CD4-positive, CD25-positive, alpha-beta regulatory T cell (primary cell): ENCODE measurements at regions not wholly inside any gene's neighbourhood (a gene's known extent, or its start where the extent isn't known, plus 50 kb on each side); places are given as distances from the start of the nearest gene placed in this dataset.

ENCODE experiments used
- ATAC-seq, 2 donors: fragments of 150-1000 bp; cut with Tn5 transposase; one replicate each; pipeline ENCODE4 v1.10.0; 2021; ENCODE audit warnings: low read depth in 2 of 2, moderate number of reproducible peaks in 2 of 2, moderate library complexity in 1 of 2
- DNase-seq, 3 donors: peaks; one replicate each; pipeline versions ENCODE4 v3.0.0 to v3.0.0-alpha.2; 2012 to 2022; ENCODE audit warnings: mixed read lengths in 1 of 3
- H3K27ac ChIP-seq: one replicate; pipeline ENCODE4 v1.7.0; 2013; ENCODE audit warnings: mild to moderate bottlenecking, low read length; ENCODE audit not compliant: insufficient read depth, poor library complexity, severe bottlenecking
- H3K27me3 ChIP-seq: one replicate; pipeline ENCODE4 v1.7.0; 2013; ENCODE audit warnings: low read length; ENCODE audit not compliant: control insufficient read depth, insufficient read depth
- H3K36me3 ChIP-seq: one replicate; pipeline ENCODE4 v1.7.0; 2013; ENCODE audit warnings: mild to moderate bottlenecking, low read length, moderate library complexity; ENCODE audit not compliant: control insufficient read depth, insufficient read depth
- H3K4me1 ChIP-seq: 2 replicates; pipeline ENCODE4 v1.7.0; 2013; ENCODE audit warnings: mild to moderate bottlenecking, low read length; ENCODE audit not compliant: insufficient read depth, control insufficient read depth, poor library complexity, severe bottlenecking
- H3K4me3 ChIP-seq: one replicate; pipeline ENCODE4 v1.7.0; 2013; ENCODE audit warnings: low read depth, mild to moderate bottlenecking, low read length, moderate library complexity
- H3K9me3 ChIP-seq, 2 experiments: 1 replicate in 1 of 2; 2 replicates in 1 of 2; pipeline ENCODE4 v1.7.0; 2013; ENCODE audit warnings: low read length in 2 of 2, mild to moderate bottlenecking in 1 of 2, moderate library complexity in 1 of 2; ENCODE audit not compliant: control insufficient read depth in 2 of 2
- H3K27ac Mint-ChIP-seq, 3 donors: one replicate each; pipeline ENCODE4 v1.8.0; 2020 to 2022; ENCODE audit warnings: mild to moderate bottlenecking in 3 of 3, mixed read lengths in 3 of 3, moderate library complexity in 2 of 3
- H3K27me3 Mint-ChIP-seq: one replicate; pipeline ENCODE4 v1.8.0; 2022; ENCODE audit warnings: mild to moderate bottlenecking, mixed read lengths
- H3K36me3 Mint-ChIP-seq: one replicate; pipeline ENCODE4 v1.8.0; 2020; ENCODE audit warnings: mixed read lengths
- H3K4me1 Mint-ChIP-seq, 4 donors: one replicate each; pipeline ENCODE4 v1.8.0; 2020 to 2022; ENCODE audit warnings: mixed read lengths in 4 of 4, mild to moderate bottlenecking in 1 of 4
- H3K4me3 Mint-ChIP-seq, 4 donors: one replicate each; pipeline ENCODE4 v1.8.0; 2020 to 2022; ENCODE audit warnings: mild to moderate bottlenecking in 4 of 4, mixed read lengths in 4 of 4, moderate library complexity in 3 of 4
- H3K9me3 Mint-ChIP-seq, 7 donors: one replicate each; pipeline ENCODE4 v1.8.0; 2020 to 2022; ENCODE audit warnings: mixed read lengths in 7 of 7, mild to moderate bottlenecking in 3 of 7, moderate library complexity in 2 of 7

DNA sequence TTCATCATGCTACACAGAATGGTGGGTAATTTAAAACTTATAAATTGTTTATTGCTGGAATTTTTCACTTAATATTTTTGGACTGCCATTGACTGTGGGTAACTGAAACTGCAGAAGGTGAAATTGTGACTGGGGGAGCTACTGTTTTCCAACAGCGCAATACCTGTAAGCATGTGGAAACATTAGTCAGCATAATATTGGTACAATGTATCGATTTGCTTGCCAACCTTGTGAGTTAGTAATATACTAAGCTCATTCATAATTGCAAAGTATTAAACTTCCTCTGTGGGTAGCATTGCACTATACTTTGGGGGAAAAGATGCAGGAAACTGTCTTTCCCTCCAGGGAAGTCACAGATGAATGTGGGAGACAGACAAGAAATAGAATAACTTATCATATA is 766.5 kb downstream of the HDGFL1 start:
- Mint-ChIP-seq H3K4me1 (no peaks in the 10 kb centered on the region), H3K4me3 (no peak overlapping the region), H3K9me3 (peaks cover 2 to 20% (median 5%) of the 10 kb centered on the region in 7 donors), H3K27me3 (no peaks in the 10 kb centered on the region), H3K27ac (no peak overlapping the region), H3K36me3 (no peaks in the 10 kb centered on the region)
- Histone ChIP-seq H3K4me1 (no peaks in the 10 kb centered on the region), H3K27me3 (no peaks in the 10 kb centered on the region), H3K27ac (no peak overlapping the region), H3K9me3 (peaks cover 0 to 5% of the 10 kb centered on the region in 2 experiments), H3K4me3 (no peak overlapping the region), H3K36me3 (no peaks in the 10 kb centered on the region)
- DNase-seq (no peak), ATAC-seq (no peak)

DNA sequence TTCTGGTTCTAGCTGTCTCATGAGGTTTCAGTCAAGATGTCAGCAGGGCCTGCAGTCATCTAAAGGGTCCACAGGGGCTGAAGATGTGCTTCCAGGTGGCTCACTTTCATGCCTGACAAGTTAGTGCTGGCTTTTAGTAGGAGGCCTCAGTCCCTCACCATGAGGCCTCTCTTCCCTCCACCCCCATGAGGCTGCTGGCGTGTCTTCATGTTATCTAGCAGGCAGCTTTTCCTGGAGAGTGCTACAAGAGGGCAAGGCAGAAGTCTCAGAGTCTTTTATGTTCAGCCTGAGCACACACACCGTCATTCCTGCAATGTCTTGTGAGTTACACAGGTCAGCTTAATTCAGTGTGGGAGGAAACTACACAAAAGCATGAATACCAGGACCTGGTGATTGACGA is 769.9 kb downstream of the HDGFL1 start:
- Mint-ChIP-seq H3K4me1 (no peaks in the 10 kb centered on the region), H3K27me3 (no peaks in the 10 kb centered on the region), H3K9me3 (peaks cover 0 to 15% (median 5%) of the 10 kb centered on the region in 7 donors), H3K36me3 (no peaks in the 10 kb centered on the region), H3K27ac (no peak overlapping the region), H3K4me3 (no peak overlapping the region)
- peaks cover 0 to 5% of the 10 kb centered on the region in 2 experiments for H3K9me3 ChIP-seq
- no peak overlapping the region for H3K4me3 ChIP-seq
- H3K27ac ChIP-seq, result no peak overlapping the region
- no peaks in the 10 kb centered on the region for H3K4me1 ChIP-seq
- ATAC-seq, result no peak
- H3K27me3 ChIP-seq, result no peaks in the 10 kb centered on the region
- H3K36me3 ChIP-seq, result no peaks in the 10 kb centered on the region
- no peak for DNase-seq

DNA sequence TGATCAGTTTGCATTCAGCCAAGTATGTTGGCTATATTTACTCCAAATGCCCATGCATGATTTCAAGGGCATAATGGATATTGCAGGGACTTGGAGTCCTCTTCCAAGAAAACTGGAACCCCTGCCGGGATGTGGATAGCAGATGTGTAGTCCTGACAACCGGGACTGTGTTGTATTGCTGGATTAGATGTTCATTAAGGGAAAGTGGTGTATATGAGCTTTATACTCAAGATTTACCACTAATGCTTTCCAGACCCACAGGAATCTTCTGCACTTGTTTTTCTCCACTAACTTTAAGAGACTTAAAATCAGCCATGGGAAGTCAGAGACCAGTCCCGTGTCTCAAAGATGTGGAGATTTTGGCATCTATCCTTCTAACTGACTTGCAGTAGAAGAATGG is 770.9 kb downstream of the HDGFL1 start:
- Mint-ChIP-seq H3K27me3 (no peaks in the 10 kb centered on the region), H3K4me1 (no peaks in the 10 kb centered on the region), H3K27ac (no peak overlapping the region), H3K9me3 (peaks cover 0 to 13% (median 7%) of the 10 kb centered on the region in 7 donors), H3K4me3 (no peak overlapping the region), H3K36me3 (no peaks in the 10 kb centered on the region)
- no peak for ATAC-seq
- Histone ChIP-seq H3K4me3 (no peak overlapping the region), H3K27ac (no peak overlapping the region), H3K27me3 (no peaks in the 10 kb centered on the region), H3K36me3 (no peaks in the 10 kb centered on the region), H3K9me3 (peaks cover 0 to 5% of the 10 kb centered on the region in 2 experiments), H3K4me1 (no peaks in the 10 kb centered on the region)
- DNase-seq, result no peak

DNA sequence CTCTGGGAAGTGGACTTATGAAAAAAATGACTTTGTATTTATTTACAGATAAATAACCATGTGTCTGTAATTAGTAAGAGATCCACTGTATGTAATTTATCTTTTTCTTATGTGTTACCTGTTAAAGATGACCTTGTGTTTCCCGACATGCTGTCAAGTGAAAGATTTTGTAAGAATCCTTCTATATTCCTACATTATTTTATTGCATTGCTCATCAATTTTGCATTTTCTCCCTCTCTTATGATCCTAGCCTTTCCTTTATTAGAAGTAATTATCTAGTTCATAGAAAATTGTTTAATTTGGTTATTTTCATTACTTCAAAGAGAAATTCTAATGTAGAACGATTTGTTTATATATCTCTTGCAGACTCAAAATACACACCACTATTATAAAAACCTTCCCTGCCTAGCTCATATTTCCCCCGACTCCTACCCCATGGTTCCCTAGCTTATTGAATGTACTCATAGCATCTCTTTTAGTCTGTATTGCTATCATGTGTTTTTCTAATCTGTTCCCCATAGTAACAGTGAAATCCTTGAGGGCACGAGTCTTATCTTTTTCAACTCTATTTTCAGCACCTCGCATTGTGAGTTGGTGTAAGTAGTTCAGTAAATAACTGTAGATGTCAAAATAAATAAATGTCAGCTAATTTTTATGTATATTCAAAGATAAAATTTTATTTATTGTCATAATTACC is 774.4 kb downstream of the HDGFL1 start:
- DNase-seq (no peak), ATAC-seq (no peak)
- no peak overlapping the region for H3K27ac Mint-ChIP-seq
- H3K36me3 Mint-ChIP-seq, result no peaks in the 10 kb centered on the region
- no peaks in the 10 kb centered on the region for H3K4me1 Mint-ChIP-seq
- no peaks in the 10 kb centered on the region for H3K9me3 ChIP-seq
- no peaks in the 10 kb centered on the region for H3K36me3 ChIP-seq
- H3K4me1 ChIP-seq, result no peaks in the 10 kb centered on the region
- no peak overlapping the region for H3K4me3 ChIP-seq
- no peak overlapping the region for H3K4me3 Mint-ChIP-seq
- no peaks in the 10 kb centered on the region for H3K27me3 ChIP-seq
- peaks cover 0 to 11% (median 5%) of the 10 kb centered on the region in 7 donors for H3K9me3 Mint-ChIP-seq
- H3K27me3 Mint-ChIP-seq, result no peaks in the 10 kb centered on the region
- H3K27ac ChIP-seq, result no peak overlapping the region

DNA sequence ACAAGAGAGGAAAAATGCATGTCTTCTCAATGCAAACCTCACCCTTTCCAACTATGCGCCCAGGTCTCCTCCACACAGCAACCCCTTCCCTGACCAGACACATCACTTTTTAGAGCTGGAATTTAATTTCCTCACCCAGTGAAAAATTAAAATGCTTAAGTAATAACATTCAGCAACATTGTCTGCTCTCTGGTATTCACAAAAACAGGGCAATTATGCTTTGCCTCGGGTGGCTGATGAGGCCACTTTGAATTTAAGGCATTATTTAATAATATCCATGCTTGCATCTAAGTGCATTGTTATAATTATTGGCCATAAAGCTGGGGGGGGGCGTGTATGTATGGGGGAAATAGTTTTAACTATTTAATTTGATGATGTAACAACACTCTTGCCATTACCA is 777.8 kb upstream of the NRSN1 start:
- H3K4me1 Mint-ChIP-seq, result no peaks in the 10 kb centered on the region
- no peak for DNase-seq
- ATAC-seq, result no peak
- H3K4me3 Mint-ChIP-seq, result no peak overlapping the region
- Histone ChIP-seq H3K27ac (no peak overlapping the region), H3K9me3 (no peaks in the 10 kb centered on the region), H3K27me3 (no peaks in the 10 kb centered on the region), H3K4me1 (no peaks in the 10 kb centered on the region), H3K36me3 (no peaks in the 10 kb centered on the region), H3K4me3 (no peak overlapping the region)
- H3K27me3 Mint-ChIP-seq, result no peaks in the 10 kb centered on the region
- no peak overlapping the region for H3K27ac Mint-ChIP-seq
- peaks cover 2 to 11% (median 7%) of the 10 kb centered on the region in 7 donors for H3K9me3 Mint-ChIP-seq
- no peaks in the 10 kb centered on the region for H3K36me3 Mint-ChIP-seq

DNA sequence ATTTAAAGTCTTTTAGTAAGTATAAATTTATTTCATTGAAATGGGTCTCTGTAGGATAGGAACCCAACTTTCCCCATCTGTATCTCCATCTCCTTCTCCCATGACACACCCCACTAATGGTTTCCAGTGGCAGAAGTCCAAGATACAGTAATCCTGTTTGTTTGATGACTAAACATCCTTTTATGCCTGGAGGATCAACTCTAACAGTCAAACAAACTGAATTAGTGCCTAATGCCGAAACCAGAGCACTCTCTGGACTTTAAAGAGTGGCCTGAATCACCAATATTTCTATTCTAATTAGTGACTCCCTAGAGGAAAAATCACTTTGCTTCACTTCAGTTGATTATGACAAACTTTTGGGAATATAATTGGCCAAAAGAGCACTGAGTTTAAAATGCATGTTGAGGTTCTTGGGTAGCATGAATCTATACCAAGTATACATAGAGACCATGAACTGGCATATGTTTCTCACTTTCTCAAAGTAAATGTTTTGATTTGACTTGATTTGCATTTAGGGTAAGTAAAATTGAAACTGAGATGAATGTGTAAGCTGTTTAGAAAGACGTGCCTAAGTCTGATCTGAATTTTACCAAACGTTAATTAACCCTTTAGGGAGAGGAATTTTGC is 776.4 kb upstream of the NRSN1 start:
- H3K36me3 ChIP-seq, result no peaks in the 10 kb centered on the region
- H3K4me3 ChIP-seq, result no peak overlapping the region
- no peaks in the 10 kb centered on the region for H3K27me3 Mint-ChIP-seq
- no peaks in the 10 kb centered on the region for H3K36me3 Mint-ChIP-seq
- H3K9me3 ChIP-seq, result no peaks in the 10 kb centered on the region
- ATAC-seq (no peak), DNase-seq (no peak)
- no peak overlapping the region for H3K4me3 Mint-ChIP-seq
- no peaks in the 10 kb centered on the region for H3K4me1 ChIP-seq
- H3K9me3 Mint-ChIP-seq, result peaks cover 2 to 8% (median 5%) of the 10 kb centered on the region in 7 donors
- no peak overlapping the region for H3K27ac ChIP-seq
- H3K27me3 ChIP-seq, result no peaks in the 10 kb centered on the region
- no peaks in the 10 kb centered on the region for H3K4me1 Mint-ChIP-seq
- H3K27ac Mint-ChIP-seq, result no peak overlapping the region

DNA sequence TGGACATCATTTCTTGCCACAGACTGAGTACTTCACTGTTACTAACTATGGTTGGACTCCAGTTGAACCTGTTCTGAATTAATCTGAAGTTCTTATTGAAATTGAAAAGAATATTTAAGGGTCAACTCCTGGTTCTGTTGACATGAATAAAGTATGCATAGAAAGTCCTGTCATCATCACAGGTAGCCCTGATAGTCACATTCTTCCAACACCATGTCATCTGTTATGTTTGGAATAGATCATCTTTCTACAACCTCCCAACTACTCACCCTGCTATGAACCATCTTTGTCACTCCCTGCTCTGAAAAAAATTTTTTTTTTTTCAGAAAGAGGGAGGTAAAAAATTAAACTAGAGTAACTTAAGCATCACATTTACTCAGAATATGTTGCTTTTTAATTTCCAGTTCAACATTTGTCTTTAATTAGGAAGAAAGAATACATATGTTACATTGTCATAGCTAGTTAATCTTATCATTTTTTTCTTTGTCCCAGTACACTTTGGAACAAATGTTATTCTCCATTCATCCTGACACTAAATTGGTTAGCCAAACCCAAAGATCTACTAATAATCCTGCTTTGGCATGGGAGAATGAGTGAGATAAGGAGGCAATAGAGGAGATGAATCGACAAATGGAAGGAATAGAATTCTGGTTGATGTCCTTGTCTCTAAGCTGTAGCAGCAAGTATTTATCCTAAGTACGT is 775.1 kb upstream of the NRSN1 start:
- no peaks in the 10 kb centered on the region for H3K4me1 ChIP-seq
- no peak for DNase-seq
- no peaks in the 10 kb centered on the region for H3K27me3 ChIP-seq
- Mint-ChIP-seq H3K4me3 (no peak overlapping the region), H3K36me3 (no peaks in the 10 kb centered on the region), H3K27me3 (no peaks in the 10 kb centered on the region), H3K4me1 (no peaks in the 10 kb centered on the region), H3K9me3 (peaks cover 0 to 7% (median 5%) of the 10 kb centered on the region in 7 donors), H3K27ac (no peak overlapping the region)
- H3K27ac ChIP-seq, result no peak overlapping the region
- no peaks in the 10 kb centered on the region for H3K9me3 ChIP-seq
- no peak for ATAC-seq
- no peak overlapping the region for H3K4me3 ChIP-seq
- no peaks in the 10 kb centered on the region for H3K36me3 ChIP-seq
